GM12891 (cell line): ENCODE measurements at regions not wholly inside any gene's neighbourhood (a gene's known extent, or its start where the extent isn't known, plus 50 kb on each side); places are given as distances from the start of the nearest gene placed in this dataset.

Experiments used
- PAX5 ChIP-seq: IDR thresholded peaks from 2 replicates; pipeline ENCODE4 v1.6.1; 2011; ENCODE audit warnings: low read length, moderate library complexity, mild to moderate bottlenecking; ENCODE audit not compliant: insufficient read depth, severe bottlenecking
- POLR2A ChIP-seq: IDR thresholded peaks from 2 replicates; pipeline ENCODE4 v1.6.1; 2011; ENCODE audit warnings: low read depth, low read length, control low read depth
- POLR2AphosphoS5 ChIP-seq: IDR thresholded peaks from 2 replicates; pipeline ENCODE4 v1.6.1; 2011; ENCODE audit warnings: low read depth, low read length, control low read depth
- POU2F2 ChIP-seq: IDR thresholded peaks from 2 replicates; pipeline ENCODE4 v1.6.1; 2011; ENCODE audit warnings: low read depth, mild to moderate bottlenecking, control low read depth, low read length, moderate library complexity
- SPI1 ChIP-seq: IDR thresholded peaks from 2 replicates; pipeline ENCODE4 v1.6.1; 2011; ENCODE audit warnings: low read depth, low read length, control low read depth
- TAF1 ChIP-seq: IDR thresholded peaks from 2 replicates; pipeline ENCODE4 v1.6.1; 2011; ENCODE audit warnings: low read depth, low read length, control low read depth

GRCh38 chr4:180205276-180205675 lies 2037.9 kb upstream of the TENM3 start:
- no peak for TF ChIP-seq POLR2A
- no peak for TF ChIP-seq POLR2AphosphoS5
- TF ChIP-seq POU2F2, result no peak
- no peak for TF ChIP-seq TAF1
- TF ChIP-seq PAX5, result no peak
- TF ChIP-seq SPI1, result no peak
